ENCODE measurements at regions not wholly inside any gene's neighbourhood (a gene's known extent, or its start where the extent isn't known, plus 50 kb on each side); places are given as distances from the start of the nearest gene placed in this dataset.

DNA sequence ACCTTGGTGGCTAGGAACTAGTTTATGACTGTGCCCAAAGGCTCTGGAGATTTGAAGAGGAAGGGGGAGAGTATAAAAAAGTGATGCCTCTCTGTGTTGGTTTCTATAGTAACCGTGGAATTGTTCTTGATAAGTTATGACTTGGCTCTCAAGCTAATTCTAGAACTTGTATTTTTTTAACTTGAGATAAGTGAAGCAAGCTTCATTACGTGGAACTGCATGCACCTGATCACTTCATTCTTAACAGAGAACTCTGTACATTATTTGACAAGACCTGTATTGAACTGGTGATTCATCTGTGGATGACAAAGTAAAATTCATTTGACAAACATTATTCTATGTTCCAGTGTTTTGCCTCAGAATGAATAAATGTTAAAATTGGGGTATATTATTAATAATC is 1452.2 kb downstream of the REEP3 start:
- TF ChIP-seq ARNTL (CRISPR knock-in tag; IDR thresholded peaks at IDR 0.05; ENCODE audit: borderline replicate concordance, low read depth): no peak
- TF ChIP-seq PPARA (CRISPR knock-in tag; IDR thresholded peaks at IDR 0.05; ENCODE audit: borderline replicate concordance): no peak
- no peak for TF ChIP-seq ZFP30 (CRISPR knock-in tag; IDR thresholded peaks at IDR 0.05)
- TF ChIP-seq RARB (CRISPR knock-in tag; IDR thresholded peaks at IDR 0.05): no peak
- TF ChIP-seq ZNF565 (CRISPR knock-in tag; conservative IDR thresholded peaks at IDR 0.05; ENCODE audit: low read depth): no peak
- TF ChIP-seq OSR1 (CRISPR knock-in tag; IDR thresholded peaks at IDR 0.05): no peak
- TF ChIP-seq ZFP3 (CRISPR knock-in tag; IDR thresholded peaks at IDR 0.05): no peak
